Thymus (tissue), 11 donors: ENCODE measurements at regions not wholly inside any gene's neighbourhood (a gene's known extent, or its start where the extent isn't known, plus 50 kb on each side); places are given as distances from the start of the nearest gene placed in this dataset.
"Not testable (repeated sequence)": the region's sequence is repeated elsewhere in the genome, so short reads cannot be mapped to it uniquely, and the experiment has no call there.

ENCODE experiments used
- DNase-seq, 9 donors: peaks; one replicate each; pipeline ENCODE4 v3.0.0-alpha.2; 2013; ENCODE audit warnings: low spot score in 9 of 9, low read depth in 6 of 9, missing footprints in 1 of 9
- H3K27ac ChIP-seq, 2 donors: one replicate each; pipeline ENCODE4 v1.5.1; 2013; ENCODE audit warnings: control low read depth in 1 of 2, low read depth in 1 of 2, low read length in 1 of 2, mild to moderate bottlenecking in 1 of 2, moderate library complexity in 1 of 2
- H3K27me3 ChIP-seq, 2 donors: one replicate each; pipeline ENCODE4 v1.5.1; 2013; ENCODE audit warnings: low read length in 1 of 2; ENCODE audit not compliant: control insufficient read depth in 2 of 2, insufficient read depth in 1 of 2
- H3K36me3 ChIP-seq, 2 donors: one replicate each; pipeline ENCODE4 v1.5.1; 2013; ENCODE audit warnings: low read length in 1 of 2, mild to moderate bottlenecking in 1 of 2, moderate library complexity in 1 of 2; ENCODE audit not compliant: control insufficient read depth in 2 of 2, insufficient read depth in 2 of 2
- H3K4me1 ChIP-seq, 2 donors: one replicate each; pipeline ENCODE4 v1.5.1; 2013; ENCODE audit warnings: low read length in 2 of 2; ENCODE audit not compliant: control insufficient read depth in 2 of 2, insufficient read depth in 2 of 2
- H3K4me3 ChIP-seq, 2 donors: one replicate each; pipeline ENCODE4 v1.5.1; 2013; ENCODE audit warnings: low read length in 2 of 2, control low read depth in 1 of 2, mild to moderate bottlenecking in 1 of 2
- H3K9me3 ChIP-seq, 2 donors: one replicate each; pipeline ENCODE4 v1.5.1; 2013; ENCODE audit warnings: low read length in 1 of 2, mild to moderate bottlenecking in 1 of 2; ENCODE audit not compliant: control insufficient read depth in 2 of 2, insufficient read depth in 1 of 2
- WGBS: extraction: QIAGEN DNeasy Blood & Tissue Kit; methylation state at CpG from one replicate; pipeline ENCODE4 v1.1.7; 2013; 5-methylcytosine and 5-hydroxymethylcytosine counted together
- donor health status: healthy.

- no peak overlapping the region for H3K27ac ChIP-seq
- H3K36me3 ChIP-seq, result no peaks in the 10 kb centered on the region
- no peak overlapping the region for H3K4me3 ChIP-seq
- no peaks in the 10 kb centered on the region for H3K4me1 ChIP-seq
- H3K27me3 ChIP-seq, result no peaks in the 10 kb centered on the region
- H3K9me3 ChIP-seq, result no peaks in the 10 kb centered on the region
- no peak for DNase-seq
These were observed 145.0 kb downstream of the SLC24A2 start for GRCh38 chr9:19643875-19644274.

GRCh38 chr9:19642256-19642655 is 146.6 kb downstream of the SLC24A2 start:
- Histone ChIP-seq H3K4me3 (no peak overlapping the region), H3K9me3 (no peaks in the 10 kb centered on the region), H3K36me3 (no peaks in the 10 kb centered on the region), H3K27ac (no peak overlapping the region), H3K4me1 (no peaks in the 10 kb centered on the region), H3K27me3 (no peaks in the 10 kb centered on the region)
- DNase-seq, result no peak
- 94% methylated on average over 2 of the region's 2 CpGs for WGBS

GRCh38 chr9:19641046-19641445 is 147.8 kb downstream of the SLC24A2 start:
- Histone ChIP-seq H3K27ac (no peak overlapping the region), H3K4me1 (no peaks in the 10 kb centered on the region), H3K4me3 (no peak overlapping the region), H3K27me3 (no peaks in the 10 kb centered on the region), H3K9me3 (no peaks in the 10 kb centered on the region), H3K36me3 (no peaks in the 10 kb centered on the region)
- DNase-seq, result no peak
- WGBS, result 85% methylated on average over 2 of the region's 2 CpGs

- no peaks in the 10 kb centered on the region for H3K9me3 ChIP-seq
- no peak overlapping the region for H3K4me3 ChIP-seq
- DNase-seq, result no peak
- no peaks in the 10 kb centered on the region for H3K4me1 ChIP-seq
- no peak overlapping the region for H3K27ac ChIP-seq
- H3K27me3 ChIP-seq, result no peaks in the 10 kb centered on the region
- H3K36me3 ChIP-seq, result no peaks in the 10 kb centered on the region
These were observed 148.8 kb downstream of the SLC24A2 start for GRCh38 chr9:19640014-19640413.

GRCh38 chr9:19637084-19637483 is 151.8 kb downstream of the SLC24A2 start:
- Histone ChIP-seq H3K4me3 (no peak overlapping the region), H3K27me3 (no peaks in the 10 kb centered on the region), H3K4me1 (no peaks in the 10 kb centered on the region), H3K27ac (no peak overlapping the region), H3K9me3 (no peaks in the 10 kb centered on the region), H3K36me3 (no peaks in the 10 kb centered on the region)
- no peak for DNase-seq
- 97% methylated on average over 5 of the region's 5 CpGs for WGBS

- Histone ChIP-seq H3K36me3 (no peaks in the 10 kb centered on the region), H3K27ac (no peak overlapping the region), H3K4me1 (no peaks in the 10 kb centered on the region), H3K9me3 (no peaks in the 10 kb centered on the region), H3K27me3 (no peaks in the 10 kb centered on the region), H3K4me3 (no peak overlapping the region)
- 81% methylated on average over 2 of the region's 2 CpGs for WGBS
- DNase-seq, result no peak
These were observed 154.0 kb downstream of the SLC24A2 start for GRCh38 chr9:19634881-19635280.

GRCh38 chr9:19631181-19631580 is 157.7 kb downstream of the SLC24A2 start:
- H3K27me3 ChIP-seq, result no peaks in the 10 kb centered on the region
- H3K4me1 ChIP-seq, result no peaks in the 10 kb centered on the region
- H3K27ac ChIP-seq, result no peak overlapping the region
- H3K36me3 ChIP-seq, result no peaks in the 10 kb centered on the region
- WGBS, result 63% methylated on average over 3 of the region's 3 CpGs
- H3K9me3 ChIP-seq, result no peaks in the 10 kb centered on the region
- no peak for DNase-seq
- no peak overlapping the region for H3K4me3 ChIP-seq

GRCh38 chr9:19630760-19631159 is 158.1 kb downstream of the SLC24A2 start:
- H3K27ac ChIP-seq, result no peak overlapping the region
- no peak for DNase-seq
- no peaks in the 10 kb centered on the region for H3K27me3 ChIP-seq
- no peaks in the 10 kb centered on the region for H3K36me3 ChIP-seq
- WGBS, result 55% methylated on average over 4 of the region's 4 CpGs
- H3K9me3 ChIP-seq, result no peaks in the 10 kb centered on the region
- no peak overlapping the region for H3K4me3 ChIP-seq
- no peaks in the 10 kb centered on the region for H3K4me1 ChIP-seq

GRCh38 chr9:19629488-19629887 is 159.3 kb downstream of the SLC24A2 start:
- no peak for DNase-seq
- no peak overlapping the region for H3K4me3 ChIP-seq
- WGBS, result 54% methylated on average over 3 of the region's 3 CpGs
- no peaks in the 10 kb centered on the region for H3K27me3 ChIP-seq
- H3K36me3 ChIP-seq, result no peaks in the 10 kb centered on the region
- H3K9me3 ChIP-seq, result no peaks in the 10 kb centered on the region
- H3K27ac ChIP-seq, result no peak overlapping the region
- H3K4me1 ChIP-seq, result no peaks in the 10 kb centered on the region

GRCh38 chr9:19625426-19625825 is 163.4 kb downstream of the SLC24A2 start:
- not testable (repeated sequence) for H3K27me3 ChIP-seq, H3K27ac ChIP-seq, H3K36me3 ChIP-seq, H3K9me3 ChIP-seq, DNase-seq, H3K4me1 ChIP-seq, H3K4me3 ChIP-seq
- 97% methylated on average over 1 of the region's 1 CpG for WGBS
